ENCODE measurements at regions not wholly inside any gene's neighbourhood (a gene's known extent, or its start where the extent isn't known, plus 50 kb on each side); places are given as distances from the start of the nearest gene placed in this dataset.

- Histone ChIP-seq H3K4me1 (no peaks in the 10 kb centered on the region), H3K27ac (no peak overlapping the region), H3K36me3 (no peaks in the 10 kb centered on the region), H3K9me3 (no peaks in the 10 kb centered on the region), H3K4me3 (no peak overlapping the region), H3K27me3 (no peaks in the 10 kb centered on the region)
- TF ChIP-seq POLR2A (IDR thresholded peaks at IDR 0.05) (no peak), POLR2AphosphoS5 (IDR thresholded peaks at IDR 0.05) (no peak)
- TF ChIP-seq, protein P1, sequence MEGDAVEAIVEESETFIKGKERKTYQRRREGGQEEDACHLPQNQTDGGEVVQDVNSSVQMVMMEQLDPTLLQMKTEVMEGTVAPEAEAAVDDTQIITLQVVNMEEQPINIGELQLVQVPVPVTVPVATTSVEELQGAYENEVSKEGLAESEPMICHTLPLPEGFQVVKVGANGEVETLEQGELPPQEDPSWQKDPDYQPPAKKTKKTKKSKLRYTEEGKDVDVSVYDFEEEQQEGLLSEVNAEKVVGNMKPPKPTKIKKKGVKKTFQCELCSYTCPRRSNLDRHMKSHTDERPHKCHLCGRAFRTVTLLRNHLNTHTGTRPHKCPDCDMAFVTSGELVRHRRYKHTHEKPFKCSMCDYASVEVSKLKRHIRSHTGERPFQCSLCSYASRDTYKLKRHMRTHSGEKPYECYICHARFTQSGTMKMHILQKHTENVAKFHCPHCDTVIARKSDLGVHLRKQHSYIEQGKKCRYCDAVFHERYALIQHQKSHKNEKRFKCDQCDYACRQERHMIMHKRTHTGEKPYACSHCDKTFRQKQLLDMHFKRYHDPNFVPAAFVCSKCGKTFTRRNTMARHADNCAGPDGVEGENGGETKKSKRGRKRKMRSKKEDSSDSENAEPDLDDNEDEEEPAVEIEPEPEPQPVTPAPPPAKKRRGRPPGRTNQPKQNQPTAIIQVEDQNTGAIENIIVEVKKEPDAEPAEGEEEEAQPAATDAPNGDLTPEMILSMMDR (IDR thresholded peaks at IDR 0.05), result no peak
- DNase-seq (ENCODE audit: low spot score in 2 of 2), result no peak
- intact Hi-C loops (cut with DNase I; ENCODE audit: low total_unique reads), result loop anchor here (2.0 kb wide), 1 partner anchor 67 kb away; no protein-coding TSS in a partner anchor
Measured at GRCh38 chr18:2348003-2348402, 223.3 kb downstream of the METTL4 start.

DNA sequence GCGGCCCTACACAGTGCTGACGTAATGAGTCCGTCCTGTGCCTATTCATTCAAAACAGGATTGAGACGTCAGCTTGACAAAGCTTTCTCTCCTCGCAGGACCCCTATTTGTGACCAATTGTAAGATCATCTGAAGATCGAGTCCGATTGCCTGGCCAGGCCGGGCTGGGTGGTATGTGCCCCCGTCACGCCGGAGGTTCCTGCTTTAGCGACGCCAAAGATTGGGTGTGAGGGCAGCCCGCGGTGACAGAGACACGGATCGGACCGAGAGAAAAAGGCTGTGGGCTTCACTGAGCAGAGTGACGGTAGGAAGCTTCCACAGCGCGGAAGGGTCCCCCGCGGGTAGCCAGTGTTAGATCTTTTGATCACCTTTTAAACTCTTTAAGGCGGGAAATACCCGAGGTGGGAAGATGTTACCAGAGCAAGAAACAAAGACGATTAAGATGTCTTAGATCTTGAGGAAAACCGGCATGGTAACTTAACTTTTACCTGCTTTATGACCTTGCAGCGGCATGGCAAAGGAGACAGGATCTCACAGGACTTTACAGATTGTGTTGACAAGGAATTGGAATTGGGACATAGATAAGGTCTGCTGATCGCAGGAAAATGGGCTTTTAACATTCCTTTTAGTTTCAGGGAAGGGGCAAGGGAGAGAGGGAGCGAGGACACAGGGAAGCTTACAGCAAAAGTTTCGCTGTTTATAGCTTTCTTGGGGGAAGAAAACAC, 220.0 kb downstream of the METTL4 start:
- intact Hi-C loops (cut with DNase I; ENCODE audit: low total_unique reads), result no loop called here
- H3K4me1 ChIP-seq, result no peaks in the 10 kb centered on the region

DNA sequence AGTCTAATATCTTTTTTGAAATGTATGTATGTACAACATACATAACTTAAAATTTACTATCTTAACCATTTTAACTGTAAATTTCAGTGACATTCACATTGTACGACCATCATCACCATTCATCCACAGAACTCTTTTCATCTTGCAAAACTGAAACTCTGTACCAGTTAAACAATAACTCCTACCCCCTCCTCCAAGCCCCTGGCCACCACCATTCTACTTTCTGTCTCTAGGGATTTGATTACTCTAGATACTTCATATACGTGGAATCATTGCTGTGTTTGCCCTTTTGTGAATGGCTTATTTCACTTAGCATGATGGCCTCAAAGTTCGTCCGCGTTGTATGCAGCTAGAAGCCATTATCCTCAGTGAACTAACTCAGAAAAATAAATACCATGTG, 217.0 kb downstream of the METTL4 start:
- H3K4me3 ChIP-seq, result no peak overlapping the region
- no peak overlapping the region for H3K27ac ChIP-seq
- H3K9me3 ChIP-seq, result no peaks in the 10 kb centered on the region
- H3K27me3 ChIP-seq, result no peaks in the 10 kb centered on the region
- no peaks in the 10 kb centered on the region for H3K4me1 ChIP-seq
- H3K36me3 ChIP-seq, result no peaks in the 10 kb centered on the region
- intact Hi-C loops (cut with DNase I; ENCODE audit: low total_unique reads), result no loop called here
- TF ChIP-seq, protein P1 (IDR thresholded peaks at IDR 0.05), result no peak
- no peak for TF ChIP-seq POLR2AphosphoS5 (IDR thresholded peaks at IDR 0.05)
- TF ChIP-seq POLR2A (IDR thresholded peaks at IDR 0.05), result no peak
- DNase-seq (ENCODE audit: low spot score in 2 of 2), result no peak

More for the DNA sequence above, 220.0 kb downstream of the METTL4 start:
- no peak overlapping the region for H3K4me3 ChIP-seq
- TF ChIP-seq POLR2A (IDR thresholded peaks at IDR 0.05) (no peak), POLR2AphosphoS5 (IDR thresholded peaks at IDR 0.05) (no peak)
- TF ChIP-seq, protein P1 (IDR thresholded peaks at IDR 0.05), result no peak
- no peaks in the 10 kb centered on the region for H3K27me3 ChIP-seq
- DNase-seq (ENCODE audit: low spot score in 2 of 2), result no peak
- H3K36me3 ChIP-seq, result no peaks in the 10 kb centered on the region
- H3K9me3 ChIP-seq, result no peaks in the 10 kb centered on the region
- no peak overlapping the region for H3K27ac ChIP-seq

GRCh38 chr18:2356906-2357305, 214.4 kb downstream of the METTL4 start:
- Histone ChIP-seq H3K27me3 (no peaks in the 10 kb centered on the region), H3K4me3 (no peak overlapping the region), H3K36me3 (no peaks in the 10 kb centered on the region), H3K9me3 (no peaks in the 10 kb centered on the region), H3K4me1 (no peaks in the 10 kb centered on the region), H3K27ac (no peak overlapping the region)
- DNase-seq (ENCODE audit: low spot score in 2 of 2), result no peak
- intact Hi-C loops (cut with DNase I; ENCODE audit: low total_unique reads), result no loop called here
- TF ChIP-seq POLR2A (IDR thresholded peaks at IDR 0.05) (no peak), POLR2AphosphoS5 (IDR thresholded peaks at IDR 0.05) (no peak)
- TF ChIP-seq, protein P1 (IDR thresholded peaks at IDR 0.05), result no peak

DNA sequence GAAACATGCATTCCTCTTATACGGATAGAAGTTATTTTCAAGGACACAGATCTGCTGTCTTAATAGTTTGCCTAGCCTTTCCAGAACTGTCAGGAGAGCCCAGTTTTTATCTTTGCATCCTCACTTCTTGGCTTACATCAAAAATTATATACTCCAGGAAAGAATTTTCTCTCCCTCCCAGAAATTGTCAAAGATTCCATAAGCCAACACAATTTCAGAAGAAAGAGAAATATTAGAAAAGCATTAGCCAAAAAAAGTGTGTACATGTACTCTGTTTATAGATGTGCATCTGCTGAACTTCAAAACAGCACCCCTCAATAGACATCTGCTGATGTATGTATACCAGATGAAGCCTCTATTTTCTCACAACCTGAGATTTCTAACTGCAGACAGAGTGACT, 210.4 kb downstream of the METTL4 start:
- no peaks in the 10 kb centered on the region for H3K9me3 ChIP-seq
- H3K36me3 ChIP-seq, result no peaks in the 10 kb centered on the region
- TF ChIP-seq POLR2A (IDR thresholded peaks at IDR 0.05) (no peak), POLR2AphosphoS5 (IDR thresholded peaks at IDR 0.05) (no peak)
- TF ChIP-seq, protein P1 (IDR thresholded peaks at IDR 0.05), result no peak
- H3K4me1 ChIP-seq, result no peaks in the 10 kb centered on the region
- H3K27ac ChIP-seq, result no peak overlapping the region
- no peaks in the 10 kb centered on the region for H3K27me3 ChIP-seq
- intact Hi-C loops (cut with DNase I; ENCODE audit: low total_unique reads), result no loop called here
- no peak overlapping the region for H3K4me3 ChIP-seq
- DNase-seq (ENCODE audit: low spot score in 2 of 2), result no peak

All from breast epithelium (tissue), 4 donors.